ENCODE measurements at regions not wholly inside any gene's neighbourhood (a gene's known extent, or its start where the extent isn't known, plus 50 kb on each side); places are given as distances from the start of the nearest gene placed in this dataset.

- Histone ChIP-seq H4K5ac (ENCODE audit: low read depth, low read length) (no peak overlapping the region), H3K9me1 (ENCODE audit: insufficient read depth, low read length) (no peaks in the 10 kb centered on the region), H2BK120ac (ENCODE audit: low read depth, low read length) (no peak overlapping the region), H3K18ac (ENCODE audit: low read depth, low read length) (no peak overlapping the region), H2BK15ac (ENCODE audit: low read depth, low read length) (no peak overlapping the region), H3K36me3 (ENCODE audit: control insufficient read depth, insufficient read depth, low read length) (no peaks in the 10 kb centered on the region), H2AK9ac (replicated peaks; ENCODE audit: low read depth, low read length, poor library complexity) (no peak overlapping the region), H3K27me3 (ENCODE audit: control insufficient read depth, insufficient read depth, low read length) (no peaks in the 10 kb centered on the region), H3K9ac (ENCODE audit: low read depth, low read length) (no peak overlapping the region), H3K4ac (ENCODE audit: low read depth, low read length) (no peak overlapping the region), H3K56ac (ENCODE audit: extremely low read depth, insufficient read depth, low read length) (no peak overlapping the region), H3K4me3 (ENCODE audit: insufficient read depth, low read depth, low read length) (no peak overlapping the region), H4K91ac (ENCODE audit: insufficient read depth, low read depth, low read length) (no peak overlapping the region), H3K9me3 (ENCODE audit: control insufficient read depth, insufficient read depth, low read length) (no peaks in the 10 kb centered on the region), H4K8ac (ENCODE audit: low read depth in 2 of 2, low read length in 2 of 2) (no peak overlapping the region), H2AK5ac (ENCODE audit: low read depth, low read length) (no peak overlapping the region), H2AFZ (replicated peaks; ENCODE audit: low read length, poor library complexity) (no peak overlapping the region), H3K4me1 (ENCODE audit: control insufficient read depth, insufficient read depth, low read length) (no peaks in the 10 kb centered on the region; the same call in 1 of the 2 replicates), H3K27ac (ENCODE audit: insufficient read depth, low read length) (no peak overlapping the region), H3K79me1 (ENCODE audit: low read depth in 1 of 2, low read length in 2 of 2) (no peaks in the 10 kb centered on the region), H3K23ac (ENCODE audit: low read depth, low read length) (no peak overlapping the region), H3K14ac (replicated peaks; ENCODE audit: low read depth, low read length) (no peak overlapping the region), H4K20me1 (ENCODE audit: insufficient read depth, low read length) (no peaks in the 10 kb centered on the region), H2BK5ac (ENCODE audit: low read depth, low read length, poor library complexity, severe bottlenecking) (no peak overlapping the region), H3K4me2 (ENCODE audit: low read depth, low read length) (no peak overlapping the region), H2BK20ac (ENCODE audit: low read depth, low read length) (no peak overlapping the region)
- in situ Hi-C loops (cut with MboI; ENCODE audit: low sequenced_read_pairs) (no loop called here), intact Hi-C loops (cut with micrococcal nuclease) (loop anchor here (5.0 kb wide), 1 partner anchor 600 kb away; no protein-coding TSS in a partner anchor), dilution Hi-C loops (cut with HindIII; ENCODE audit: low sequenced_read_pairs, unreplicated experiment) (no loop called here)
- no peak for TF ChIP-seq POLR2A (IDR thresholded peaks at IDR 0.05; ENCODE audit: low read depth, low read length)
- TF ChIP-seq, protein P1, sequence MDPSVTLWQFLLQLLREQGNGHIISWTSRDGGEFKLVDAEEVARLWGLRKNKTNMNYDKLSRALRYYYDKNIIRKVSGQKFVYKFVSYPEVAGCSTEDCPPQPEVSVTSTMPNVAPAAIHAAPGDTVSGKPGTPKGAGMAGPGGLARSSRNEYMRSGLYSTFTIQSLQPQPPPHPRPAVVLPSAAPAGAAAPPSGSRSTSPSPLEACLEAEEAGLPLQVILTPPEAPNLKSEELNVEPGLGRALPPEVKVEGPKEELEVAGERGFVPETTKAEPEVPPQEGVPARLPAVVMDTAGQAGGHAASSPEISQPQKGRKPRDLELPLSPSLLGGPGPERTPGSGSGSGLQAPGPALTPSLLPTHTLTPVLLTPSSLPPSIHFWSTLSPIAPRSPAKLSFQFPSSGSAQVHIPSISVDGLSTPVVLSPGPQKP (IDR thresholded peaks at IDR 0.05; ENCODE audit: borderline replicate concordance, low read depth, low read length) = no peak
- no peak for TF ChIP-seq NFE2L2 (IDR thresholded peaks at IDR 0.05; ENCODE audit: low read depth, low read length)
- no peak for TF ChIP-seq FOS (IDR thresholded peaks at IDR 0.05; ENCODE audit: low read depth, low read length)
- no peak for TF ChIP-seq SMC3 (IDR thresholded peaks at IDR 0.05; ENCODE audit: low read depth, low read length)
- no peak for TF ChIP-seq USF2 (IDR thresholded peaks at IDR 0.05; ENCODE audit: low read depth, low read length)
- TF ChIP-seq CHD1 (IDR thresholded peaks at IDR 0.05; ENCODE audit: low read depth, low read length) = no peak
- TF ChIP-seq MAZ (IDR thresholded peaks at IDR 0.05; ENCODE audit: borderline replicate concordance, low read depth, low read length) = no peak
- no peak for TF ChIP-seq CTCF (conservative IDR thresholded peaks at IDR 0.05; ENCODE audit: low read depth, low read length)
- BruUV-seq (replicated peaks) = no TSS peak
- WGBS, 2 experiments (ENCODE audit: extremely low coverage in 2 of 2, insufficient read length in 1 of 2) = no CpG with 5 or more reads among the region's 2 CpGs
- DNase-seq = no peak
- ChIA-PET POLR2A (ENCODE audit: unreplicated experiment) (no interaction called here), CTCF (interaction anchor here (0.6 kb wide), 1 partner anchor 280 kb away, joined by 4 read pairs; no protein-coding TSS in a partner anchor)
- ATAC-seq (ENCODE audit: low read depth) = no peak
Measured at GRCh38 chr4:184322328-184323025, 104.8 kb upstream of the ENPP6 start.

Measured in IMR-90 (cell line).